CD14-positive monocyte (primary cell): ENCODE measurements at regions not wholly inside any gene's neighbourhood (a gene's known extent, or its start where the extent isn't known, plus 50 kb on each side); places are given as distances from the start of the nearest gene placed in this dataset.

Experiments
- DNase-seq, 3 donors: peaks; one replicate each; pipeline ENCODE4 v3.0.0-alpha.2; 2011 to 2022
- H2AFZ ChIP-seq: 2 replicates; pipeline ENCODE4 v1.6.0; 2012; ENCODE audit warnings: mild to moderate bottlenecking, low read depth, low read length, inconsistent platforms; ENCODE audit not compliant: insufficient read depth, poor library complexity, severe bottlenecking
- H3K27ac ChIP-seq, 2 donors: 1 replicate in 1 of 2; 2 replicates in 1 of 2; pipeline ENCODE4 v1.5.1; 2012 to 2013; ENCODE audit warnings: low read length in 2 of 2, control low read depth in 1 of 2, inconsistent platforms in 1 of 2, low read depth in 1 of 2, mild to moderate bottlenecking in 1 of 2
- H3K27me3 ChIP-seq, 2 donors: one replicate each; pipeline versions ENCODE4 v1.6.0 to v1.6.1; 2011 to 2013; ENCODE audit warnings: low read length in 2 of 2; ENCODE audit not compliant: control insufficient read depth in 2 of 2, insufficient read depth in 2 of 2
- H3K36me3 ChIP-seq, 2 donors: replicated peaks in 1 of 2; 1 replicate in 1 of 2; 2 replicates in 1 of 2; pipeline versions ENCODE4 v1.5.1 to v1.6.1; 2012 to 2013; ENCODE audit warnings: low read length in 2 of 2, control low read depth in 1 of 2, inconsistent platforms in 1 of 2, mild to moderate bottlenecking in 1 of 2; ENCODE audit not compliant: insufficient read depth in 2 of 2, control insufficient read depth in 1 of 2
- H3K4me1 ChIP-seq, 2 donors: 1 replicate in 1 of 2; 2 replicates in 1 of 2; pipeline versions ENCODE4 v1.5.1 to v1.6.1; 2012 to 2013; ENCODE audit warnings: low read length in 2 of 2, control low read depth in 1 of 2, inconsistent platforms in 1 of 2, mild to moderate bottlenecking in 1 of 2, moderate library complexity in 1 of 2; ENCODE audit not compliant: insufficient read depth in 2 of 2, control insufficient read depth in 1 of 2
- H3K4me2 ChIP-seq: replicated peaks from 2 replicates; pipeline ENCODE3; 2012; ENCODE audit warnings: low read length, moderate library complexity, mild to moderate bottlenecking; ENCODE audit not compliant: poor library complexity, severe bottlenecking; ENCODE audit errors: extremely low read depth
- H3K4me3 ChIP-seq, 3 experiments: fragments of 200-600 bp in 1 of 3; sonication (generic) in 1 of 3; replicated peaks in 1 of 3; 1 replicate in 2 of 3; 2 replicates in 1 of 3; pipeline ENCODE4 v1.5.1; 2011 to 2013; ENCODE audit warnings: low read length in 3 of 3, mild to moderate bottlenecking in 3 of 3, control low read depth in 2 of 3, low read depth in 2 of 3, inconsistent platforms in 1 of 3, moderate library complexity in 1 of 3
- H3K79me2 ChIP-seq: 2 replicates; pipeline ENCODE4 v1.6.0; 2012; ENCODE audit warnings: mild to moderate bottlenecking, control low read depth, inconsistent platforms, low read length, moderate library complexity; ENCODE audit not compliant: insufficient read depth
- H3K9ac ChIP-seq: 2 replicates; pipeline ENCODE4 v1.6.0; 2017; ENCODE audit warnings: low read length, mild to moderate bottlenecking; ENCODE audit not compliant: insufficient read depth, poor library complexity, severe bottlenecking
- H3K9me3 ChIP-seq, 2 donors: replicated peaks in 1 of 2; 1 replicate in 1 of 2; 2 replicates in 1 of 2; pipeline versions ENCODE4 v1.5.1 to v1.6.1; 2012 to 2013; ENCODE audit warnings: low read length in 2 of 2, control low read depth in 1 of 2; ENCODE audit not compliant: control insufficient read depth in 1 of 2, insufficient read depth in 1 of 2
- H4K20me1 ChIP-seq: 2 replicates; pipeline ENCODE4 v1.6.0; 2012; ENCODE audit warnings: mild to moderate bottlenecking, low read length, control low read depth, moderate library complexity; ENCODE audit not compliant: insufficient read depth
- H3K27ac Mint-ChIP-seq, 7 donors: one replicate each; pipeline ENCODE4 v1.8.0; 2020; ENCODE audit warnings: mild to moderate bottlenecking in 7 of 7, mixed read lengths in 7 of 7, moderate library complexity in 6 of 7, inconsistent platforms in 2 of 7
- H3K27me3 Mint-ChIP-seq, 3 donors: one replicate each; pipeline ENCODE4 v1.8.0; 2021 to 2022; ENCODE audit warnings: low read depth in 3 of 3, mild to moderate bottlenecking in 3 of 3, mixed read lengths in 3 of 3, moderate library complexity in 3 of 3, inconsistent platforms in 1 of 3
- H3K36me3 Mint-ChIP-seq, 2 donors: one replicate each; pipeline ENCODE4 v1.8.0; 2020; ENCODE audit warnings: mixed read lengths in 2 of 2, inconsistent platforms in 1 of 2, mild to moderate bottlenecking in 1 of 2
- H3K4me1 Mint-ChIP-seq: one replicate; pipeline ENCODE4 v1.8.0; 2020; ENCODE audit warnings: mild to moderate bottlenecking, mixed read lengths
- H3K4me3 Mint-ChIP-seq, 2 donors: one replicate each; pipeline ENCODE4 v1.8.0; 2020; ENCODE audit warnings: mild to moderate bottlenecking in 2 of 2, mixed read lengths in 2 of 2, moderate library complexity in 1 of 2
- H3K9me3 Mint-ChIP-seq, 7 donors: one replicate each; pipeline ENCODE4 v1.8.0; 2020 to 2022; ENCODE audit warnings: mixed read lengths in 7 of 7, mild to moderate bottlenecking in 6 of 7, moderate library complexity in 6 of 7, inconsistent platforms in 2 of 7
- WGBS: methylation state at CpG from one replicate; pipeline ENCODE4 v1.1.5; 2013; ENCODE audit warnings: missing lambda C conversion rate; ENCODE audit not compliant: insufficient coverage; 5-methylcytosine and 5-hydroxymethylcytosine counted together
- intact Hi-C, 2 donors: fragments of 100-400 bp; cut with micrococcal nuclease; formaldehyde crosslinking; loops; one replicate each; pipeline versions ENCODE4 v1.15.0 to v1.15.1; 2023
- TF ChIP-seq, protein P1 (sequence below): fragments of 200-600 bp; IDR thresholded peaks from one replicate; pipeline ENCODE4 v1.8.0; 2022; ENCODE audit warnings: antibody characterized with exemption, mild to moderate bottlenecking

DNA sequence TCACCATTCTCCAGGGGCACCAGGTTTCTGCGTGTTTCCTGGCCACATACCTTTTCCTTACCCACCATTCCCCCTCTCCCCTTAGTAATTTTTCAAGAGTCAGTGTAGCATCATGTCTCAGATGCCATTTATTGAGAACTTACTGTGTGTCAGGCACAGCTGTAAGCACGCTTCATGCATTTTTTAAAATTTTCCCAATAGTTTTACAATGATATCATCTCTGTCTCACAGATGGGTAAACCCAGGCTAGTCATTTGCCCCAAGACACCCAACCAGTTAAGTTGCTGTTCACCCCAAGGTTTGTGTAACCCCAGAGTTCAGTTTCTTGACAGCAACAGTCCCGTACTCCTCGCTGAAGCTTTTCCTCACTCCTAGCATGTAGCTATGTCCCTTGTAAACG, 56.4 kb upstream of the IRX3 start:
- Histone ChIP-seq H3K9ac (no peak overlapping the region), H2AFZ (no peak overlapping the region), H3K27ac (no peak overlapping the region), H3K27me3 (no peaks in the 10 kb centered on the region), H3K4me2 (no peak overlapping the region), H4K20me1 (no peaks in the 10 kb centered on the region), H3K4me1 (no peaks in the 10 kb centered on the region), H3K36me3 (no peaks in the 10 kb centered on the region), H3K79me2 (no peaks in the 10 kb centered on the region), H3K9me3 (no peaks in the 10 kb centered on the region), H3K4me3 (no peak overlapping the region)
- Mint-ChIP-seq H3K27me3 (peaks cover 18 to 24% (median 20%) of the 10 kb centered on the region in 3 donors), H3K36me3 (no peaks in the 10 kb centered on the region), H3K27ac (no peak overlapping the region), H3K9me3 (peaks cover 0 to 2% (median 0%) of the 10 kb centered on the region in 7 donors), H3K4me3 (no peak overlapping the region), H3K4me1 (no peaks in the 10 kb centered on the region)
- WGBS, result 100% methylated on average over 1 of the region's 5 CpGs
- intact Hi-C loops, result no loop called here
- TF ChIP-seq, protein P1, sequence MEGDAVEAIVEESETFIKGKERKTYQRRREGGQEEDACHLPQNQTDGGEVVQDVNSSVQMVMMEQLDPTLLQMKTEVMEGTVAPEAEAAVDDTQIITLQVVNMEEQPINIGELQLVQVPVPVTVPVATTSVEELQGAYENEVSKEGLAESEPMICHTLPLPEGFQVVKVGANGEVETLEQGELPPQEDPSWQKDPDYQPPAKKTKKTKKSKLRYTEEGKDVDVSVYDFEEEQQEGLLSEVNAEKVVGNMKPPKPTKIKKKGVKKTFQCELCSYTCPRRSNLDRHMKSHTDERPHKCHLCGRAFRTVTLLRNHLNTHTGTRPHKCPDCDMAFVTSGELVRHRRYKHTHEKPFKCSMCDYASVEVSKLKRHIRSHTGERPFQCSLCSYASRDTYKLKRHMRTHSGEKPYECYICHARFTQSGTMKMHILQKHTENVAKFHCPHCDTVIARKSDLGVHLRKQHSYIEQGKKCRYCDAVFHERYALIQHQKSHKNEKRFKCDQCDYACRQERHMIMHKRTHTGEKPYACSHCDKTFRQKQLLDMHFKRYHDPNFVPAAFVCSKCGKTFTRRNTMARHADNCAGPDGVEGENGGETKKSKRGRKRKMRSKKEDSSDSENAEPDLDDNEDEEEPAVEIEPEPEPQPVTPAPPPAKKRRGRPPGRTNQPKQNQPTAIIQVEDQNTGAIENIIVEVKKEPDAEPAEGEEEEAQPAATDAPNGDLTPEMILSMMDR, result no peak
- DNase-seq, result no peak

DNA sequence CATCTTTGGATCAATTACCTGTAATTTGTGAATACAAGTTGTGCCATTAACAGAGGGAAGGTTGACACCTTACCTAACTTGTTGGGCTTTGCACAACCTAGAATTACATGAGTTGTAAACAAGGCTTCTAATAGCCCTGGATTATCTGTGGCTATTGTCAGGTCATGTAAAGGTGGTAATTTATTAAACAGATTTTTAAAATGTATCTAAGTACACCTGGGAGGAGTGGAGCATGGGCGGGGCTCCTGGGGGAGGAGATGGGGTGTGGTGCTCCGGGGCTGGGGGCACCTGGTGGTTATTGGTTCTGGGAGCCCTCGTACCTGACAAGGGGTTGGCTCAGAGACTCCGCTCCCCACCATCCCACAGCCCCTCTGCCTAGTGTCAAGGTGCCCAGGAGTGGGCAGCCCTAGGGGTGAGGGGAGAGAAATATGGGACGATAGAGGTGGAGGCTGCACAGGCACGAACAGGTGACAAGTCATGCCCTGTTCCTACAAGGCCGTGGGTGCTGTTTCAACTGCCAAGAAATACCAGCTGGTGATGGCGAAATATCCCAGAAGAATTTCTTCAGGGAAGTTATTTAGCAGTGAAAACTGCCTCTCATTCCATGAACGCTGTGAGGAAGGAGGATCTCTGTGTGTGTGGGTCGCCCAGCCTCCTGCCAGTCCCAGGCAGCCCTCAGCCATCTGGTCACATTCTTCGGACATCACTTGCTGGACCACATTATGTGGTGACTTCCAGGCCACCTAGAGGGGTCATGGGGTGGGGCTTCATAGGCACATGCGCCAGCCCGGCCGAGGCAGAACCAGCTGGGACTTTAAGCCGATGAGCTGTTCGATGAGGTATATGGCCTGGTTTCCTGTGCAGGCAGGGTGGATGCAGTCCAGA, 55.5 kb upstream of the IRX3 start:
- no peak overlapping the region for H3K27ac ChIP-seq
- DNase-seq, result no peak
- H3K79me2 ChIP-seq, result no peaks in the 10 kb centered on the region
- no peak overlapping the region for H3K4me3 ChIP-seq
- H3K36me3 ChIP-seq, result no peaks in the 10 kb centered on the region
- TF ChIP-seq, protein P1, result no peak
- no peak overlapping the region for H3K9ac ChIP-seq
- no peak overlapping the region for H3K4me2 ChIP-seq
- WGBS, result 70% methylated on average over 11 of the region's 16 CpGs
- Mint-ChIP-seq H3K36me3 (no peaks in the 10 kb centered on the region), H3K9me3 (peaks cover 0 to 1% (median 0%) of the 10 kb centered on the region in 7 donors), H3K4me1 (no peaks in the 10 kb centered on the region), H3K27ac (no peak overlapping the region), H3K27me3 (peaks cover 23 to 28% (median 25%) of the 10 kb centered on the region in 3 donors), H3K4me3 (no peak overlapping the region)
- H3K9me3 ChIP-seq, result no peaks in the 10 kb centered on the region
- H2AFZ ChIP-seq, result no peak overlapping the region
- intact Hi-C loops, result no loop called here
- H3K27me3 ChIP-seq, result no peaks in the 10 kb centered on the region
- no peaks in the 10 kb centered on the region for H4K20me1 ChIP-seq
- no peaks in the 10 kb centered on the region for H3K4me1 ChIP-seq
